Posterior cingulate gyrus (tissue), 11 donors: ENCODE measurements at regions not wholly inside any gene's neighbourhood (a gene's known extent, or its start where the extent isn't known, plus 50 kb on each side); places are given as distances from the start of the nearest gene placed in this dataset.
A peak's percentile ranks its signal among the peaks of the same experiment; 100 is the strongest.

Experiments
- DNase-seq, 10 donors: peaks; one replicate each; pipeline versions ENCODE4 v3.0.0 to v3.0.0-alpha.2; 2020 to 2021; ENCODE audit warnings: mixed read lengths in 3 of 10
- intact Hi-C: fragments of 100-400 bp; cut with DNase I; formaldehyde crosslinking; loops from one replicate; pipeline ENCODE4 v1.15.1; 2023

DNA sequence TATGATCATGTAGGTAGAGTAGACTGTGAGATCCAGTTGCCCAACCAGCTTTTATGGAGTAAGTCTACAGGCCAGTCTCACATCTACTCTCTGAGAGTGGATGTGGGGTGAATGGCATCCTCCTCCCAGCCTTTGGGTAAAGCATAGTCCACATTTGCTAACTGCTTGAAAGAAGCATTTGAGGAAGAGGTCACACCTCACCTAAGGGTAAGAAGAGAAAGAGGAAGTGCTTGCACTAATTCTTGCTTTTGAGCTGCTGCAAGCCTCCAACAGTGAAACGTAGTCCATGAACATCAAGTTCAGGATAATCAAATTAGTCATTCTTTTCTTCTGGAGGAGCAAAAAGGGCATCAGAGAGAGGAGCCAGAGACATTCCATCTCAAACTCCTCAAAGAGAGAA, 93.9 kb upstream of the AGR3 start:
- DNase-seq = no peak
- intact Hi-C loops = loop anchor here (5.0 kb wide), 1 partner anchor 672 kb away; no protein-coding TSS in a partner anchor

DNA sequence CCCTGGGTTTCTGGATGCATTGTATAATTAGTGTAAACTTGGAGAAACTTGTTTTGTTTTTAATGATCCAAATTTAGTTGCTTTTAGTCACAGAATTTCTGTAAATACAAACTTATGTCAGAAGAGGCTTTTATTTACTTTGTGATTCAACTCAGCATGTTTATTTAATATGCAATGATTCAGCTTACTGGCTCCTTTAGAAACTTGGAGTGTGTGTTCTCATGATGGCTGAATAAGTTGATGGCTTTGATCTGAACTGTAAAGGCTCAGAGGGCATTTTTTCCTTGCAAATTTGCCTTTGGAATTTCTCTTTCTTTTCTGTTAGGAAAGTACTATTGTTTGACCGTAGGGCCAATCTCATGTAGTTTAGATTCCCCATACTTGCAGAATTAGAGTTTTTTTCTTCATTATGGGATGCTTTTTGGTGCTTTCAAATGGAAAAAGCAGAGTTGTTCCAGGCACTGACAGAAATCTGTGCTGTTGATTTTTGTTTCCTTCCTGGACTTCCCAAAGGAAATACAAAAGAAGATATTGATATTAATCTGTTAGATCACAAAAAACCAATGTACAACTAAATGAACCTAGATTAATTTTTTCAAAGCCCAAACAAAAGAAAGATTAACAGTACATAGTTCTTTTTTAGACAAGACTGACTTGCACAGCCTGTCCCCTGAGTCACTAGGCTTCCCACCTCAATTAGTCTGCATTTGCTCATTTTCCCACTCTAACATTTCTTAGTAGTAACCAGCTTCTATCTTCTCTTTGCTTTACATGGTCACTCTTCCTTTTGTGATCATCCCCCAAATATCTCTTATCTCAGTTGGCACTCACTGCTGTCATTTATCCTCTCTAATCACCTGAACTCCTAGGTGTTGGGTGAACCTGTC, 96.8 kb upstream of the AGR3 start:
- DNase-seq = no peak
- intact Hi-C loops = loop anchor here (5.0 kb wide), 1 partner anchor 669 kb away; no protein-coding TSS in a partner anchor

DNA sequence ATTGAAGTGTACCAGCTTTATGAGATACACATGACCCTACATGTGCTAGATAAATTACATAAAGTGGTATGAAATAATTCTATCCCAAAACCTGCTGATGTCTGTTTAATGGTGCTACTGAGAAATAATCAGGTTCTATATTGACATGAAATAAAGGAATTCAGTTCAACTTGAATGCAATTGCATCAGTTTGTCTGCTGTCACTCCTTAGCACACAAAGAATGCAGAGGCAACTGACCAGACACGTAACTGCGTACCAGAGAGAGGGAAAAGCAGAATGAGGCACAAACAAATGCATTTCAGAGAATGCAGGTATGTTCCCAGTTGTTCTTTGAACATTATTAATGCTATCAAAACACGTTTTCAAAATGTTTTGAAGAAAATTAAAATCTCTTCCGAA, 98.8 kb upstream of the AGR3 start:
- no peak for DNase-seq
- intact Hi-C loops = no loop called here

DNA sequence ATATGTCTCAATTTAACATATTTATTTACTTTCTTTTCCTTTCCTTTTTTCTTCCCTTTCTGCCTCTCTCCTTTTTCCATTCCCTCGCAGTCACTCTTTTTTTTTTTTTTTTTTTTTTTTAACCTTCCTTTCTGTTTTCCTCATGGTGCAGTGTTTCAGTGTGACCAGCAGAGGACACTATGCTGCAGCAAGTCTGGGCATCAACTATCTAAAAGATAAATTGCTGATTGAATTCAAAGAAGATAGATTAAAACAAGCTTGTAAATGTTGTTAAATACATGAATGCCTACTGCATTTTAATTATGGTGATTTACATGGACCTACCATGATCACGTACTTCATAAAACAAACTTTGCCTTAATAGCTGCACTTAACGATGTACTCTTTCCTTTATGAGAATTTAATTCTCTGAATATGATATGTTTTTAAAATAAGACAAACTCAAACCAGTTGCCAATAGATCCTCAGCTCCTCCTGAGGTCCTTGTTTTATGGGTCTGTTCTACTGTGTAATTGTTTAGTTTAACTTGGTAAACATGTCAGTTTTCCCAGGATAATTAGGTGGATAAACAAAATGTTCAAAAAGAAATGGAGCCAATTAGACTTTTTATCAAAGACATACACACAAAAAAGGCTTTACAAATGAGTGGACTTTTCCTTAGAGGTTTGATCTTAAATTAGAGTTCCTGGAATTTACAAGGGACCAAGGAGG, 101.0 kb upstream of the AGR3 start:
- DNase-seq = peak in 5 of 10 donors; percentile 11 to 83 (median 27)
- intact Hi-C loops = loop anchor here (2.0 kb wide), 2 partner anchors 318 to 548 kb away; no protein-coding TSS in a partner anchor

DNA sequence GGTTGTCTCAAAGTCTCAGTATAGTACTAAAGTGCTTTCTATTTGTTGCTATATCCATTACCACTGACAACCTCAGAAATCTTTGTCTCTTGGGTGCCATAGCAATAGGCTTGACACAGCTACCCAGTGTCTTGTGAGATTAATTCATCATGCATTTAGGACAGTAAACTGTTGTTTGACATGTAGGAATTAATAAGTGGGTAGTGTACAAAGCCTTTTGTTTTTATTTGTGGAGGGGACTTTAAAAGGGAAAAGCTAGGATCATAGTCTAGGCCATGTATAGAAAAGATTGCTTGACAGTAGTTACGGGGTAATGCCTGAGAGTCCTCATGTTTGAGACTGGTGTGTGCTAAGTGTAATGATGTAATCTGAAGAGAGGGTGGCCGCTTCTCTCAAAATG, 102.6 kb upstream of the AGR3 start:
- DNase-seq = no peak
- intact Hi-C loops = no loop called here

DNA sequence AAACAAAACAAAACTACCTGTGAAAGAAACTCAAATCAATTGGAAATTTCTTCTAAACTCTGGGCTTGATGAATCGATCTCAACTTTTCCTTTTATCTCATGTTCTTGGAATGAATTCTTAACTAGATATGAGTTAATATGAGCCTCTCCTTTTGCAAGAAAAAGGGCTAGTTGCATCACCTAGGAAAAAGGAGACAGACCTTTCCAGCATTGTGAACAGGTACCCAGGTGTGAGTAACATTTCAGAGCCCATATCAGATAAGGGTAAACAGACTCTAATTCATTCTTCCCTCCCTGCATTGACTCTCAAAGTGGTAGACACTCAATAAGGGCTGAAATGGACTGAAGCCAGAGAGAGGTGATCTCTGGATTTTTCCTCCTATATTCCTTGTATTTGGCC, 103.8 kb upstream of the AGR3 start:
- intact Hi-C loops = no loop called here
- DNase-seq = no peak

DNA sequence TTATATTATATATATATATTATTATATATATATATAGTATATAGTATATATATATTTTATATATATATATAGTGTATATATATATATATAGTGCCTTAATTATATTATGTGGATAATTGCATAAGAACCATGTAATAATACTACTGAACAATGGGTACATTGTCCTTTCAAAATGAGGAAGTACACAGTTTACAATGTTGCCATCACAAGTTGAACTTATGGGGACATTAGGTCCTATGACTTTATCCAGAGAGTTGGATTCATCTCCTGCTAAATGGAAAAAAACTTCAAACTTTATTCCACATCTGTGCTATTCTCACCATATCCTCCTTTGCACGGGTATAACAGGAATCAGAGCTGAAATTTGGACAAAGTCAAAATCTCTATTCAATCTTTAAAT, 105.0 kb upstream of the AGR3 start:
- intact Hi-C loops = no loop called here
- no peak for DNase-seq

DNA sequence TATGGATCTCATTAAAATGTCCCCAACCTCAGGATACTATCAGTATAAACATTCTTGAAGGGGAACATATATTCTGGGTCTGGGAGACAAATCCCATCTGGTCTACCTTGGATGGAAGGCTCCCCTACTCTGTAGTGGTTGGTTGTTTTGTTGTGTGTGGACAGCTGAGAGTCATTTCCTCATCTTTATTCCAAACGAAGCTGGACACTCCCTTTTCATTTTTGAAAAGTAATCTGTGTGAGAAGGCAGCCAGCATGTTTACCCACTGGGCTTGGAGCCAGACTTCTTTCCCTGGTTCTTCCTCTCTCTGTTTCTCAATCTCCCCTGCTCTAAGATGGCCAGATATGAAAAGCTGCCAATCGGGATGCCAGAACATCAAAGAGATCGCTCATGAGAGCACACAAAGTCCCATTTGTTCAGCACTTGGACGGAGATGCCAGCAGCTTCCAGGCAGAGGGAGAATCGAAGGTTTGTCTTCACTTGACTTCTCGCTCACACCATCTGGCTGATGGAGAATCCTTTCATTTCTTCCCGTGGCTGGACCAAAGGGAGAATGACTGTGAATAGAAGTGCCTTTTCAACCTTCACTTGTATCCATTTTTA, 108.1 kb upstream of the AGR3 start:
- intact Hi-C loops = no loop called here
- DNase-seq = peak; percentile 29 to 95 (median 68)

DNA sequence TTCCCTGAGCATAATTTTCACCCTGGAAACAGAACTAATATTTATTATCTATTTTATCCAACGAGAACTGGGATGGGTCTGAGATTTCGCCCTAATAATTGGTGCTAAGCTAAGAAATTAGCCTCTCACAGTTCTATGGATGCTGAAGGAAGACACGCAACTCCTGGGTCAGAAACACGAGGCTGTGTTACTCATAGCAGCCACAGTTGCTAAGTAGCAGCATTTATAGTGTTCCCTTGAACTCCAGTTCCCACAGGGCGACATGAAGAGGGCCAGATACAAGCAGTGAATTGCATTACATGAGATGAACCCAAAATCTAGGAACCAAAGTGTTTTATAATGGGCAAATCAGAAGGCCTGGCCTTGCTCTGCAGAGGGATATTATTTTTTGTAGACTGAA, 109.8 kb upstream of the AGR3 start:
- intact Hi-C loops = no loop called here
- no peak for DNase-seq

DNA sequence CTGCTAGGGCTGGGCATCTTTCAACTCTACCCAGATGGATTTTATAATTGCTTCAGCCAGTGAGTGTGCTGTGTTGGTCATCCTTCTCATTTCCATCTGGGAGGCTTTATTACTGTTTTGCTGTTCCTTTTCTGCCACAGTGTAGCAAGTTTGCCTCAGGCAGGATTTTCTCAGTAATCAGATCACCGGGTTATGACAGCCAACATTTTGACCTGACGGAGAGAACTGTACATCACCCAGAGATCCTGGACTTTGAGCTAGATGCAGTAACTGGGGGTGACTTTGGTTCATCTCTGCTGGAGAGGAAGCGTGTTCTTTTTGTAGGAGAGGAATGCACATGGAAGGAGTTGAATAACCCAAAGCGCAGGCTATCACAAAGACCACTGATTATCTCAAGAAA, 111.8 kb upstream of the AGR3 start:
- intact Hi-C loops = no loop called here
- DNase-seq = no peak

DNA sequence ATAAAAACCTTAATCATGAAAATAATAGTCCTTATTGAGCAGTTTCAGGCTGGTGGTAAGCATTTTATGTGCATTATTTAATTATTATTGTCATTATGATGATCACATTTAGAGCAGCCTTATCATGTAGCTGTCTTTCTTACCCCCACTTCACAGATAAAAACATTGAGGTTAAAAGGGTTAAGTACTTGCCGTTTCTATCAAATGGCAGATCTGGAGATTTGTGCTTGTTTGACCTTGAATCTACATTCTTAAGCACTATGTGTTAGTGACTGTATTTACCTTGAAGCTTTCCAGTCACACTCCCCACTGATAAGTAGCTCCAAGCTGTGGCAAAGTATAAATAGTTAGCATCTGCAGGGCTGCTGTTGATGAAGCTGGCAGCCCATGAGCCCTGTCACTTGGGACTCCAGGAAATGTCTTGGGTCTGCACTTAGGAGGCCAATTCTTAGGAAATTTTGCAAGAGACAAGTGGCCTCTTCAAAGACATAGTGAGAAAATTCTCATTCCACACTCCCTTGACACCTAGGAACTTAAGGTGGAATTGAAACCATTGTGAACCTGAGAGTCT, 116.8 kb upstream of the AGR3 start:
- DNase-seq = no peak
- intact Hi-C loops = no loop called here

DNA sequence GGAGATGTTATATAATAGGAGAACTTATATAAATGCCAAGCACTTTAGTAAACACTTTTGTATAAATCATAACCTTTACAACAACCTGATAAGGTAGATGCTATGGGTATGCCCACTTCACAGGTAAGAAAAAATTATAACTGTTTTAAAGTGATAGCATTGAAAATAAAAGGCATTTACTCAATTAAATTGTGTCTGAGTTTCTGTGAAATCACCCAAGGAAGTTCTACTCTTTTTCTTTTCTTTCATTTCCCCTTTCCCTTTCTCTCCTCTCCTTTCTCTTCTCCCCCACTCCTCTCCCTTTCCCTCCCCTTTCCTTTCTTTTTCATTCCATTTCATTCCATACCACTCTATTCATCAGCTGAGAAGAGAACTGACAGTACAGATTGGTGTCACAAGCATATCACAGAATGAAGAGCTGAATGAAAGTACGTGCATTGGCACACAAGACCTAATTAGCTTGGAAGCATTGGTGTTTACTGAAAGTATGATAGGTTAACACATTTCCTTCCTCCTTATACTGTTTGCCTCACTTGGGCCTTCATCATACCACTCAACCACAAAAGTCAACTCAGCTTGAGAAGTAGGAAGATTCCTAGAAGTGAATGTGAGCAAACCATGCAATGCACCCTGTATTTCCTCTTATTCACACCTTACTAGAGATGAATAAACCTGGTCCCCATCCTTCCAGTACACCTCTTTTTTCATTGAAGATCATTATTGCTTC, 117.9 kb upstream of the AGR3 start:
- intact Hi-C loops = no loop called here
- DNase-seq = no peak

DNA sequence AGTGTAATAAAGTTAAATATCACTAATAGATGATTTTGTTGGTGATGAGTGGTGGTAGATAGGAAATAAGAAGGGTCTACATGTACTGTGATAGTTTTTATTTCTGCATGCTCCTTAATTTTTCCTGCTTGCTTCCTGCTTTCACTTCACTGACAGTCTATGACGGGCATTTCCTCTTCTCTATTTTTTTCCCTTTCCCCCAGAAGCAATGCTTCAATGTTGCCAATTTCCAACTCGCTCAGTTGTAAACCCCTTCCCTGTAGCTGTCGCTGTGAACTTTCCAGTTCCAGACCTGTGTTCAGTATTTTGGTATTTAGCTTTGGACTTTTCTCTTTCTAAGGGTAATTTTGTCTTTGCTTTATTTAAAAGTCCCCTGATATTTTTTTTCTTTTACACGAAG, 123.5 kb upstream of the AGR3 start:
- intact Hi-C loops = no loop called here
- no peak for DNase-seq

DNA sequence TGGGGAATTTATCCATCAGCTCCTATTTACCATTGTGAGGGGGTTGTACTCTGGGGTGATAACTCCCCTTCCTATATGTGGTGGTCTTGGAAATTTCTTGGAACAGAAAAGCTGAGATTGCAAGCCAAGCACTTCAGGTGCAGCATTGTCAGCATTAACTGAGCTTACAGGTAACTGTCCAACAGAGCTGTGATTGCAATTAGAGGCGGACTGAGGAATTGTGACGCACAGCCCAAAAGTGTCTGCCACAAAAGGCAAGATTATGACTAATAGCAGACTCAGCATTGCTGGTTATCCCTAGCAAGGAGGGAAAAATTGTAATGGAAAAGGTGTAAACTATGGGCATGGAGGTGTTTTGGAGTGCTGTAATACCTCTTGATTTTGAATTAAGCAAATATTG, 126.1 kb upstream of the AGR3 start:
- intact Hi-C loops = no loop called here

DNA sequence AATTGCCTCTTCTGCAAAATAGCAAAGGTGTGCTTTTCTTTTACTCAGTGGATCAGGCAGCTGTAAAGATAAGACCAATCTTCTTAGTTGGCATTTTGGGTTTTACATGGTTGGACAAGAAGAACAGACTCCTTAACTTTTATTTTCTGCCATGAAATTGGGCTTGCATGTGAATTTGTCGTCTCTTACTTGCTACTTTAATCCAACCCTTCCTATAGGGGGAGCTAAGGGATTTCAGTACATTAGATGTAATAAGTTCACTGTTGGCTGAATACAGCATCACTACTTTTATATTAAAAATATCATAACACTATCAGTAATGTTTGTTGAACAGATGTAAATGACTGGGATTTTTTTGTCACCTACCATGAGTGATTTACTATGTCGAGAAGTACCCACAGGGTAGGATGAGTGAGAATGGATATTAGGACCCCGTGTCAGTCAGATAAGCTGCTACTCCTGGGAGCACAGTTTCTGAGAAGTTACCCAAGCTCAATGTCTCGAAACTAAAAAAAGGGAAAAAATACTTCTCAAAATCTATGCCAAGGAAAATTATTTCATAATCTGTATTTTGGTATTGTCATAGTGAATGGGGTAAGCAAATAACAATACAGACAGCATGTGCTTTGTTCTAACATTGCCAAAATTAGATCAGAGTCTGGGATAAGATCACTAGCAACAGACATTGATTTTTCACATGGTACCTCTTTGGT, 127.4 kb upstream of the AGR3 start:
- DNase-seq = no peak
- intact Hi-C loops = no loop called here

More for the DNA sequence above, 126.1 kb upstream of the AGR3 start:
- no peak for DNase-seq

DNA sequence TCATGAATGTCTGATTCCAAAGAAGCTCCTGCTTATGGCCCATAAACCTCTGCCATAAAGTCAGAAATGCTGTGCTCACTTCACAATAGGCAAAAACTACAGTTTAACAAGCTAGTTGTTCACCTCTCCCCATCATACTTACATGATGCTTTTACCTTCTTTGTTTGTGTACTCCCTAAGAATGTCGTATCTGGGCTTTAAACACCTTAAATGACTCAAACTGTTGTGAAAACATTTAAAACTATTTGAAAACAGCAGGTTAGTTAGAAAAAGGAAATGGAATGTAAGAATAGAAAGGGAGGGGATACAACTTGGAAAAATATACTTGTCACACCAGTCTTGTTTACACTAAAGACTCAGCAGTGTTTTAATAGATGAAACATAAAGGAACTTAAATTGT, 128.2 kb upstream of the AGR3 start:
- intact Hi-C loops = no loop called here
- no peak for DNase-seq

DNA sequence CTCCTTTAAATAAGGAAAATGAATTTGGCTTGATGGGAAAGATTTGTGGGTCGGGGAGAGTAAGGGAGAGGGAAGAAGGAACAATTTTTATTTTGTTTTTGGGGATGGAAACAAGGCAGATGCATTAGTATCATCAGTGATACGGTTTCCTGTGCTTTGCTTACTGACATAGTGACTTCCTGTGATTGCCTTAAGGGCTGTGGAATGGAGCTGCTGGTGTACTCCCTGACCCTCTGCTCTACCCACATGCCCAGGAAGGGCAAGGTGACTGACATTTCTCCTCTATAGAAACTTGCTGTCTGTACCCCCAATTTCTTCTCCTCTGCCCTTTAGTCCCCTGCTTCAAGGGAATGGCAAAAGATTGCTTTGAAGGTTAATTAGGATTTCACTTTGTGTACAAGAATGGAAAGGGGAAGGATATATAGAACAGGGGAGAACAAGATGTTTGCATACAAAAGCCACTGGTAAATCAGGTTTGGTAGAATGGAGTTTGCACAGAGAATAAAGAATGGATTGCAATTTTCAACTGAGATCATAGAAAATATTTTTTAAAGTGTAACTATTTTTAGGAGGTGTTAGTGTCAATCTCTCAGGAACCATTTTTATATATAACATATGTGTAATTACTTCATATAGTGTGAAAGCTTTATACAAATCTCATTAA, 129.0 kb upstream of the AGR3 start:
- intact Hi-C loops = no loop called here
- DNase-seq = no peak

DNA sequence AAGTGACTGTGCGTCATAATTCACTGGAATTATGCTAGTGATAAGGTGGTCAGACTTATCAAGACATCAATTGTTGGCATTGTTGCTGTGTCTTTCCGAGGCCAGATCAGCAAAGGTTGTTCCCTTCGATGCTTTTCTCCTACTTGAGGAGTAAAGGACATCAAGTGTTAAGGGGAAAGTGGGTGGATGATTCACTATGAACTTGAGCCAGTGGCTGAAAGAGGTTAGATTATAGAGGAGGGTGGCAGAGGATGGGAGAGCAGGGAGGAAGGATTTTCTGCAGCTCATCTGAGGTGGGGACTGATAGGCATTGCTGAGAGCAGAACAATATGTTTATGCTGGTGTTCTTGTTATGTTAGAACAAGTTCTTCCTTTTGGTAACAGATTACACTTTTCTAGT, 131.4 kb upstream of the AGR3 start:
- intact Hi-C loops = no loop called here

DNA sequence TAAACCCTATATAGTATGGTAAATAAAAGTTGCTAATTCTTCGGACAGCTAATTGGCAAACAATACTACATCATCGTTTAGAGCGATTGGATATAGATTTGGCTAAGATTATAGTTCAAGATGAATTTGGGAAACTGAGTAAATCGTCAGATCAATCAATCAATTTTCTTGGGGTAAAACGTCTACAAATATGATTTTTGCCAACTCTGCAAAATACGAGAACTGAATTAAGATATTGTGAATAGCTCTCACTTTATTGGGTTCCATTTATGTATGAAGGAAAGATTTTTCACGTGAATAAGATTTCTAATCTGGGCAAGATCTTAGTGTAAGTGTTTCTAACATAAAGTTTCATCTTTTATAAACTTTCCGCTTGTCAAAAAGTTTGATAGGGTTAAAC, 132.9 kb upstream of the AGR3 start:
- intact Hi-C loops = no loop called here
- no peak for DNase-seq

More for the DNA sequence above, 131.4 kb upstream of the AGR3 start:
- DNase-seq = no peak
